Lower leg skin (tissue), 3 donors: ENCODE measurements at regions not wholly inside any gene's neighbourhood (a gene's known extent, or its start where the extent isn't known, plus 50 kb on each side); places are given as distances from the start of the nearest gene placed in this dataset.

ENCODE experiments used
- POLR2A ChIP-seq, 2 donors: fragments of 450-650 bp; IDR thresholded peaks; one replicate each; pipeline ENCODE4 v1.6.1; 2016 to 2017; ENCODE audit warnings: antibody characterized with exemption in 2 of 2, mild to moderate bottlenecking in 1 of 2, moderate library complexity in 1 of 2
- TF ChIP-seq, protein P1 (sequence below), 3 donors: fragments of 450-650 bp; IDR thresholded peaks; one replicate each; pipeline ENCODE4 v1.5.1; 2016; ENCODE audit warnings: antibody characterized with exemption in 3 of 3, mild to moderate bottlenecking in 3 of 3, moderate library complexity in 2 of 3

DNA sequence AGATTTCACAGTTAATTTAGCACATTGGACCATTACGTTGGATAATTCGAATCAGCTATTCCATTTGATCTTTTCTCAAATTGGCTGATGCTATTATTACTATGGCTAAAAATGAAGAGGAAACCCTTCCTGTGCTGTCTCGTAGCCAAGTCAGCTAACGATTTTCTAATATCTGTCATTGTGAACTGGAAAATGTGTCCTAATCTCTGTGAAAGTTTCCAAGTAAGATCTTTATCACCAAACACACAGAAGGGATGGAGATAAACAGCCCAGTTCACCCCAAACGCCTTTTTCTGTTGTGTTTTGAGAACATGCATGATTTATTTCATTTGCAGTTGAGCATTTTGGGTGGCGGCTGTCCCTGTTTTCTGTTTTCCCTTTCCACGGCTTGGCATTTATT lies 312.8 kb downstream of the FOXL1 start:
- TF ChIP-seq, protein P1, sequence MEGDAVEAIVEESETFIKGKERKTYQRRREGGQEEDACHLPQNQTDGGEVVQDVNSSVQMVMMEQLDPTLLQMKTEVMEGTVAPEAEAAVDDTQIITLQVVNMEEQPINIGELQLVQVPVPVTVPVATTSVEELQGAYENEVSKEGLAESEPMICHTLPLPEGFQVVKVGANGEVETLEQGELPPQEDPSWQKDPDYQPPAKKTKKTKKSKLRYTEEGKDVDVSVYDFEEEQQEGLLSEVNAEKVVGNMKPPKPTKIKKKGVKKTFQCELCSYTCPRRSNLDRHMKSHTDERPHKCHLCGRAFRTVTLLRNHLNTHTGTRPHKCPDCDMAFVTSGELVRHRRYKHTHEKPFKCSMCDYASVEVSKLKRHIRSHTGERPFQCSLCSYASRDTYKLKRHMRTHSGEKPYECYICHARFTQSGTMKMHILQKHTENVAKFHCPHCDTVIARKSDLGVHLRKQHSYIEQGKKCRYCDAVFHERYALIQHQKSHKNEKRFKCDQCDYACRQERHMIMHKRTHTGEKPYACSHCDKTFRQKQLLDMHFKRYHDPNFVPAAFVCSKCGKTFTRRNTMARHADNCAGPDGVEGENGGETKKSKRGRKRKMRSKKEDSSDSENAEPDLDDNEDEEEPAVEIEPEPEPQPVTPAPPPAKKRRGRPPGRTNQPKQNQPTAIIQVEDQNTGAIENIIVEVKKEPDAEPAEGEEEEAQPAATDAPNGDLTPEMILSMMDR (IDR thresholded peaks at IDR 0.05) = no peak
- TF ChIP-seq POLR2A (IDR thresholded peaks at IDR 0.05) = no peak
